Small intestine (tissue), 7 donors: ENCODE measurements at regions not wholly inside any gene's neighbourhood (a gene's known extent, or its start where the extent isn't known, plus 50 kb on each side); places are given as distances from the start of the nearest gene placed in this dataset.

Experiments used
- DNase-seq, 2 donors: peaks; one replicate each; pipeline versions ENCODE4 v3.0.0 to v3.0.0-alpha.2; 2013
- FAIRE-seq: peaks from 2 replicates; lab custom pipeline; 2012; peaks lifted over from hg19 to GRCh38; lab: Jason Lieb, UNC
- H3K27ac ChIP-seq, 3 donors: one replicate each; pipeline ENCODE4 v1.5.1; 2013; ENCODE audit warnings: low read length in 2 of 3, mild to moderate bottlenecking in 2 of 3, control low read depth in 1 of 3, inconsistent platforms in 1 of 3, low read depth in 1 of 3, moderate library complexity in 1 of 3
- H3K27me3 ChIP-seq, 3 donors: one replicate each; pipeline ENCODE4 v1.6.1; 2013; ENCODE audit warnings: low read length in 3 of 3, inconsistent platforms in 1 of 3; ENCODE audit not compliant: control insufficient read depth in 3 of 3, insufficient read depth in 3 of 3
- H3K36me3 ChIP-seq, 3 donors: one replicate each; pipeline ENCODE4 v1.6.1; 2013; ENCODE audit warnings: low read length in 3 of 3, inconsistent platforms in 1 of 3, low read depth in 1 of 3, mild to moderate bottlenecking in 1 of 3, moderate library complexity in 1 of 3; ENCODE audit not compliant: control insufficient read depth in 3 of 3, insufficient read depth in 2 of 3
- H3K4me1 ChIP-seq, 3 donors: one replicate each; pipeline ENCODE4 v1.6.1; 2013; ENCODE audit warnings: low read length in 2 of 3, inconsistent platforms in 1 of 3, low read depth in 1 of 3, mild to moderate bottlenecking in 1 of 3, moderate library complexity in 1 of 3; ENCODE audit not compliant: control insufficient read depth in 3 of 3, insufficient read depth in 2 of 3
- H3K4me3 ChIP-seq, 3 donors: one replicate each; pipeline ENCODE4 v1.5.1; 2013; ENCODE audit warnings: low read length in 3 of 3, control low read depth in 1 of 3, inconsistent platforms in 1 of 3, low read depth in 1 of 3, mild to moderate bottlenecking in 1 of 3, moderate library complexity in 1 of 3
- H3K9me3 ChIP-seq, 2 donors: one replicate each; pipeline ENCODE4 v1.6.1; 2013; ENCODE audit warnings: low read depth in 1 of 2, low read length in 1 of 2; ENCODE audit not compliant: control insufficient read depth in 2 of 2, insufficient read depth in 1 of 2
- WGBS, 3 donors: extraction: QIAGEN DNeasy Blood & Tissue Kit; methylation state at CpG; one replicate each; pipeline ENCODE4 v1.1.7; 2013; 5-methylcytosine and 5-hydroxymethylcytosine counted together
- donor health status: healthy with polysubstance abuse.
- donor health status: control.
- donor health status: control.
- donor health status: Bipolar disorder and iron deficiency.
- donor health status: healthy.

- Histone ChIP-seq H3K4me3 (no peak overlapping the region), H3K9me3 (no peaks in the 10 kb centered on the region), H3K36me3 (no peaks in the 10 kb centered on the region), H3K27me3 (no peaks in the 10 kb centered on the region), H3K4me1 (no peaks in the 10 kb centered on the region), H3K27ac (no peak overlapping the region)
- DNase-seq: no peak
- WGBS, 3 donors: 65 to 71% (median 68%) methylated on average over 2 of the region's 2 CpGs
- no peak for FAIRE-seq
Measured at GRCh38 chr16:65790768-65791167, 575.7 kb upstream of the CDH5 start.

GRCh38 chr16:65789161-65789945 lies 577.1 kb upstream of the CDH5 start:
- H3K4me3 ChIP-seq: no peak overlapping the region
- no peak overlapping the region for H3K27ac ChIP-seq
- WGBS, 3 donors: 57 to 85% (median 77%) methylated on average over 2 of the region's 2 CpGs
- H3K9me3 ChIP-seq: no peaks in the 10 kb centered on the region
- no peaks in the 10 kb centered on the region for H3K36me3 ChIP-seq
- FAIRE-seq: no peak
- no peaks in the 10 kb centered on the region for H3K4me1 ChIP-seq
- no peaks in the 10 kb centered on the region for H3K27me3 ChIP-seq
- DNase-seq: no peak

DNA sequence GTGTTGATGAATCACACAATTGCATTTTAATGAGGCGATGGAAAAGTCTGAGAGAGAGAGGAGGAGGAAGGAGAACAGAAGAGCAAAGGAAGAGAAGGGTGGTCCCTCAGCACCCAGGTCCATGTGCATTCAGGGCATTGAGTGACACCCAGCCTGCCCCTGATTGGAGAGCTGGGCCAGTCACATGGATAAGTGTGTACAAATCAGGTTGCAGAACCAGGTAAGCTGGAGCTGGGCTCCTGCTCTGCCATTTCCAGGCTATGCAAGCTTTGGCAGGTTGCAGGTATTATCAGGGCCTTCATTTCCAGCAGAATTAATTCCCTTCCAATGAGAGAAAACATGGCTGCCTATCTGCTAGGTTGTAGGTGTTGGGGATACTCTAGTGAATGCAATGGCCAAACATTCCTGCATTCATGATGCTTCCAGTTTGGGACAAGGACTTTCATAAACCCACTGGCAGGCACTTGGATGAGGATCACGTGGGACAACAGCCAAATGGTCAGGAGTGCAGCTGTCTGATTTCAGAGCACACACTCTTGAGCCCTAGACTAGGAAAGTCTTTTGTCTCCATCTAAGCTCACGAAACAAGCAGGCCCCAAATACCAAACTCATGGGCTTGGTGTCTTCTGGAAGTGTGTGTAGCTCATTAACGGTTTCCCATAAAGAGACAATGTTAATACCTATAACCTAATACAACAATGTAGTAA lies 577.9 kb upstream of the CDH5 start:
- H3K27me3 ChIP-seq: no peaks in the 10 kb centered on the region
- H3K27ac ChIP-seq: no peak overlapping the region
- FAIRE-seq (no peak), DNase-seq (no peak)
- no peaks in the 10 kb centered on the region for H3K36me3 ChIP-seq
- no peaks in the 10 kb centered on the region for H3K4me1 ChIP-seq
- H3K9me3 ChIP-seq: peaks cover 0 to 1% of the 10 kb centered on the region in 2 donors
- 56 to 82% (median 66%) methylated on average over 4 of the region's 4 CpGs for WGBS, 3 donors
- no peak overlapping the region for H3K4me3 ChIP-seq

GRCh38 chr16:65787921-65788320 lies 578.6 kb upstream of the CDH5 start:
- no peaks in the 10 kb centered on the region for H3K27me3 ChIP-seq
- FAIRE-seq (no peak), DNase-seq (no peak)
- no peaks in the 10 kb centered on the region for H3K36me3 ChIP-seq
- peaks cover 0 to 1% of the 10 kb centered on the region in 2 donors for H3K9me3 ChIP-seq
- H3K27ac ChIP-seq: no peak overlapping the region
- no peaks in the 10 kb centered on the region for H3K4me1 ChIP-seq
- no peak overlapping the region for H3K4me3 ChIP-seq
- WGBS, 3 donors: 87 to 90% (median 88%) methylated on average over 11 of the region's 11 CpGs

DNA sequence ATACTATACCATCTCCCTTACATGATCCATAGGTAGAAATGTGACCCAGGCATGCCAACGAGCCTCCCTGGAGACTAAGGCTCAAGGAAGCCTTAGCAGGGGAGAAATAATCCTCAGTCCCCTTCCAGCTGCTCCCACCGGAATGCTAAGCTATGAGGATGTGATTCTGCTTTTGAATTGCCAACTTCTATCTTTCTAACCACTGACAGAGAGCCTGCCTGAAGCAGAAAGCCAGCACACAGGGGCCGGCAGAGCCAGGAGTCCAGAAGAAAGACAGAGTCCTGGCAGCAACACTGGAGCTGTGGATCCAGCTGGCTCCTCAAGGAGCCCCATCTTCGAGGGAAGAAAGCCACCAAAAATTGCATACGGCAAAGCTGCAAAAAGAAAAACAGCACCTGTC lies 579.6 kb upstream of the CDH5 start:
- DNase-seq (no peak), FAIRE-seq (no peak)
- H3K27ac ChIP-seq: no peak overlapping the region
- peaks cover 0 to 1% of the 10 kb centered on the region in 2 donors for H3K9me3 ChIP-seq
- no peak overlapping the region for H3K4me3 ChIP-seq
- 21 to 58% (median 48%) methylated on average over 5 of the region's 5 CpGs for WGBS, 3 donors
- no peaks in the 10 kb centered on the region for H3K36me3 ChIP-seq
- H3K27me3 ChIP-seq: no peaks in the 10 kb centered on the region
- no peaks in the 10 kb centered on the region for H3K4me1 ChIP-seq

DNA sequence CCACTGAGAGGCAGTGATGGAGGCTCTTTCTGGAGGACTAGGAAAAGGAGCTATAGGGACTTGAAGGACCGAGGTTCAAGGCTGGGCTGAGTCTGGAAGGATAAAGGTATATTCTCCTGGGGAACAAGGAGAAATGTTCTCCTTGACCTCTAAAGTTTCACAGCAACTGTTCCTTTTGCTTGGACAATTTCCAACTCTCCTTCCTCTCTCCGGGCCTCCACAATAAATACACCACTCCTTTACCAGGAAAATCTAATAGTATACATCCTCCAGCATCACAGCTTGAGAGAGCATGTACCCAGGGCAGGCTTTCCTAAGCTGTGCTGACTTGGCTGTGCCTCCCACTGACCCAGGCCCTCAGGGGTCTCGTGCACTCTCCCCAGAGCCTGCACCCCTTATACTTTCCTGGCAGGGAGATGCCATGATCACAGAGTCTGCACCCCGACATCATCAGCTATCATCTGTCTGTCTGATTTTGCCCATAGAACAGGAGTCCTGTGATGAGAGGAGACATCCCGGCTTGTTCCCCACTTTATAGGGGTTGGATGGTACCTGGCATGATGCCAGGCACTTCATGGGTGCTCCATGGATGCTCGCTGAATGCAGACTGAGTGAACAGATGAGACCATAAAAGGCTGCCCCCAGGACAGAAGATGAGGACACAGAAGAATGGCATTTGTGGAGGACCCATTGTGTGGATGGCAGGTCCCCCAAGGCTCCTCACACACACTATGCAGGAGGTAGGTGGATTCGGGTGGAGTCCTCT lies 582.6 kb upstream of the CDH5 start:
- no peaks in the 10 kb centered on the region for H3K27me3 ChIP-seq
- no peak overlapping the region for H3K4me3 ChIP-seq
- H3K4me1 ChIP-seq: no peaks in the 10 kb centered on the region
- H3K27ac ChIP-seq: no peak overlapping the region
- FAIRE-seq (no peak), DNase-seq (no peak)
- 57 to 77% (median 62%) methylated on average over 7 of the region's 7 CpGs for WGBS, 3 donors
- H3K36me3 ChIP-seq: no peaks in the 10 kb centered on the region
- peaks cover 0 to 1% of the 10 kb centered on the region in 2 donors for H3K9me3 ChIP-seq

GRCh38 chr16:65782611-65783600 lies 583.6 kb upstream of the CDH5 start:
- Histone ChIP-seq H3K9me3 (peaks cover 0 to 1% of the 10 kb centered on the region in 2 donors), H3K27ac (no peak overlapping the region), H3K4me1 (no peaks in the 10 kb centered on the region), H3K27me3 (no peaks in the 10 kb centered on the region), H3K36me3 (no peaks in the 10 kb centered on the region), H3K4me3 (no peak overlapping the region)
- FAIRE-seq (no peak), DNase-seq (no peak)
- 63 to 70% (median 66%) methylated on average over 13 of the region's 13 CpGs for WGBS, 3 donors
